MM.1S (cell line): ENCODE measurements at regions not wholly inside any gene's neighbourhood (a gene's known extent, or its start where the extent isn't known, plus 50 kb on each side); places are given as distances from the start of the nearest gene placed in this dataset.

Experiments
- EZH2phosphoT487 ChIP-seq: fragments of 300-600 bp; sonication (generic); IDR thresholded peaks from 2 replicates; pipeline ENCODE4 v1.6.1; 2018; ENCODE audit warnings: antibody characterized with exemption, low read length
- TF ChIP-seq, protein P1 (sequence below): fragments of 300-600 bp; sonication (generic); IDR thresholded peaks from 2 replicates; pipeline ENCODE4 v1.5.1; 2016; ENCODE audit warnings: antibody characterized with exemption, low read length, mixed read lengths

- TF ChIP-seq, protein P1, sequence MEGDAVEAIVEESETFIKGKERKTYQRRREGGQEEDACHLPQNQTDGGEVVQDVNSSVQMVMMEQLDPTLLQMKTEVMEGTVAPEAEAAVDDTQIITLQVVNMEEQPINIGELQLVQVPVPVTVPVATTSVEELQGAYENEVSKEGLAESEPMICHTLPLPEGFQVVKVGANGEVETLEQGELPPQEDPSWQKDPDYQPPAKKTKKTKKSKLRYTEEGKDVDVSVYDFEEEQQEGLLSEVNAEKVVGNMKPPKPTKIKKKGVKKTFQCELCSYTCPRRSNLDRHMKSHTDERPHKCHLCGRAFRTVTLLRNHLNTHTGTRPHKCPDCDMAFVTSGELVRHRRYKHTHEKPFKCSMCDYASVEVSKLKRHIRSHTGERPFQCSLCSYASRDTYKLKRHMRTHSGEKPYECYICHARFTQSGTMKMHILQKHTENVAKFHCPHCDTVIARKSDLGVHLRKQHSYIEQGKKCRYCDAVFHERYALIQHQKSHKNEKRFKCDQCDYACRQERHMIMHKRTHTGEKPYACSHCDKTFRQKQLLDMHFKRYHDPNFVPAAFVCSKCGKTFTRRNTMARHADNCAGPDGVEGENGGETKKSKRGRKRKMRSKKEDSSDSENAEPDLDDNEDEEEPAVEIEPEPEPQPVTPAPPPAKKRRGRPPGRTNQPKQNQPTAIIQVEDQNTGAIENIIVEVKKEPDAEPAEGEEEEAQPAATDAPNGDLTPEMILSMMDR: no peak
- no peak for TF ChIP-seq EZH2phosphoT487
Observed at GRCh38 chr4:140251571-140251970, 97.6 kb upstream of the MAML3 start.
